SU-DHL-6 (cell line): ENCODE measurements at regions not wholly inside any gene's neighbourhood (a gene's known extent, or its start where the extent isn't known, plus 50 kb on each side); places are given as distances from the start of the nearest gene placed in this dataset.

ENCODE experiments used
- H2AFZ ChIP-seq: fragments of 200-600 bp; sonication (generic); 2 replicates; pipeline ENCODE4 v1.6.1; 2014; ENCODE audit warnings: low read depth, mild to moderate bottlenecking, moderate library complexity, mixed read lengths, antibody characterized with exemption, low read length; ENCODE audit not compliant: severe bottlenecking
- H3F3A ChIP-seq: fragments of 200-600 bp; shearing (Covaris generic); 2 replicates; pipeline ENCODE4 v1.6.0; 2016; ENCODE audit warnings: antibody characterized with exemption, mild to moderate bottlenecking; ENCODE audit not compliant: insufficient read depth
- H3K27ac ChIP-seq: fragments of 200-600 bp; sonication (generic); 2 replicates; pipeline ENCODE4 v1.5.1; 2016; ENCODE audit warnings: low read depth, mild to moderate bottlenecking, low read length, moderate library complexity, mixed read lengths
- H3K27me3 ChIP-seq: fragments of 200-600 bp; sonication (generic), shearing (Covaris generic); 2 replicates; pipeline ENCODE4 v1.6.0; 2014; ENCODE audit warnings: mild to moderate bottlenecking, low read length
- H3K36me3 ChIP-seq: fragments of 200-600 bp; sonication (generic); 2 replicates; pipeline ENCODE4 v1.6.1; 2014; ENCODE audit warnings: mild to moderate bottlenecking, low read length, mixed read lengths
- H3K4me2 ChIP-seq: fragments of 300-600, 200-600 bp; shearing (Covaris generic), sonication (generic); 2 replicates; pipeline ENCODE4 v1.6.0; 2014; ENCODE audit warnings: low read length, low read depth, mild to moderate bottlenecking; ENCODE audit not compliant: poor library complexity, severe bottlenecking
- H3K4me3 ChIP-seq: fragments of 200-600 bp; sonication (generic); 2 replicates; pipeline ENCODE4 v1.5.1; 2014; ENCODE audit warnings: antibody characterized with exemption, low read length, mild to moderate bottlenecking, mixed read lengths; ENCODE audit not compliant: insufficient read depth, poor library complexity, severe bottlenecking
- H3K79me2 ChIP-seq: fragments of 200-600 bp; sonication (generic); 2 replicates; pipeline ENCODE4 v1.6.1; 2014; ENCODE audit warnings: mild to moderate bottlenecking, low read length, moderate library complexity; ENCODE audit not compliant: insufficient read depth
- H3K9ac ChIP-seq: fragments of 200-600 bp; sonication (generic); 2 replicates; pipeline ENCODE4 v1.7.0; 2014; ENCODE audit warnings: mild to moderate bottlenecking, low read length
- H3K9me2 ChIP-seq: fragments of 200-600 bp; sonication (generic); replicated peaks from 2 replicates; pipeline ENCODE4 v1.6.1; 2014; ENCODE audit warnings: low read length; ENCODE audit not compliant: insufficient read depth
- H3K9me3 ChIP-seq: fragments of 200-600 bp; sonication (generic); 2 replicates; pipeline ENCODE4 v1.6.1; 2014; ENCODE audit warnings: low read length, mixed read lengths; ENCODE audit not compliant: insufficient read depth
- H4K20me1 ChIP-seq: fragments of 200-600 bp; sonication (generic); 2 replicates; pipeline ENCODE4 v1.6.1; 2014; ENCODE audit warnings: low read depth, mild to moderate bottlenecking, antibody characterized with exemption, low read length, moderate library complexity, mixed read lengths
- CTCF ChIP-seq: fragments of 200-600 bp; sonication (generic); IDR thresholded peaks from one replicate; pipeline ENCODE4 v1.5.1; 2017; ENCODE audit warnings: antibody characterized with exemption, mild to moderate bottlenecking, low read length, moderate library complexity; ENCODE audit not compliant: insufficient read depth, poor library complexity, severe bottlenecking
- EZH2phosphoT487 ChIP-seq: fragments of 200-600 bp; sonication (generic), shearing (Covaris generic); conservative IDR thresholded peaks from 2 replicates; pipeline ENCODE4 v1.6.1; 2018; ENCODE audit warnings: mild to moderate bottlenecking, antibody characterized with exemption, low read length, moderate library complexity, mixed read lengths

DNA sequence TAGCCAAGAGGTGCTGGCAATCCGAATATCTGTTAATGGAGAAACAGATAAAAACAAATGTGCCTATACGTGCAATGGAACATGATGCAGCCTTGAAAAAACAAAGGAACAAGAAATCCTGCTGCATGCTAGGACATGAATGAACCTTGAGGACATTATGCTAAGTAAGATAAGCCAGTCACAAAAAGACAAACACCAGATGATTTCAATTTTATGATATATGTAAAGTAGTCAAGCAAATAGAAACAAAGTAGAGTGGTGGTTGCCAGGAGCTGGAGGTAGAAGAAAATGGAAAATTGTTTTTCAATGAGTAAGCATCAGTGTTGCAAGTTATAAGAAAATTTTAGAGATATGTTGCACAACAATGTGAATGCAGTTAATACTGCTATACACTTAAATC lies 409.7 kb upstream of the CDH8 start:
- Histone ChIP-seq H3K4me2 (no peak overlapping the region), H3K9ac (no peak overlapping the region), H3K9me2 (no peaks in the 10 kb centered on the region), H3K9me3 (no peaks in the 10 kb centered on the region), H3K27me3 (no peaks in the 10 kb centered on the region), H3K79me2 (no peaks in the 10 kb centered on the region), H3K4me3 (no peak overlapping the region), H3K27ac (no peak overlapping the region), H2AFZ (no peak overlapping the region), H3F3A (no peaks in the 10 kb centered on the region), H4K20me1 (no peaks in the 10 kb centered on the region), H3K36me3 (no peaks in the 10 kb centered on the region)
- TF ChIP-seq EZH2phosphoT487: no peak
- TF ChIP-seq CTCF: no peak

GRCh38 chr16:62424206-62424605 lies 388.0 kb upstream of the CDH8 start:
- no peaks in the 10 kb centered on the region for H3K9me3 ChIP-seq
- no peaks in the 10 kb centered on the region for H4K20me1 ChIP-seq
- H3F3A ChIP-seq: no peaks in the 10 kb centered on the region
- no peaks in the 10 kb centered on the region for H3K9me2 ChIP-seq
- H3K4me3 ChIP-seq: no peak overlapping the region
- H2AFZ ChIP-seq: no peak overlapping the region
- no peak overlapping the region for H3K4me2 ChIP-seq
- no peak overlapping the region for H3K27ac ChIP-seq
- H3K36me3 ChIP-seq: no peaks in the 10 kb centered on the region
- H3K79me2 ChIP-seq: no peaks in the 10 kb centered on the region
- no peaks in the 10 kb centered on the region for H3K27me3 ChIP-seq
- TF ChIP-seq EZH2phosphoT487 (no peak), CTCF (no peak)
- no peak overlapping the region for H3K9ac ChIP-seq

- Histone ChIP-seq H3K36me3 (no peaks in the 10 kb centered on the region), H3K9ac (no peak overlapping the region), H2AFZ (no peak overlapping the region), H3K9me3 (no peaks in the 10 kb centered on the region), H4K20me1 (no peaks in the 10 kb centered on the region), H3K27ac (no peak overlapping the region), H3K27me3 (no peaks in the 10 kb centered on the region), H3K4me3 (no peak overlapping the region), H3K4me2 (no peak overlapping the region), H3K79me2 (no peaks in the 10 kb centered on the region), H3K9me2 (no peaks in the 10 kb centered on the region), H3F3A (no peaks in the 10 kb centered on the region)
- no peak for TF ChIP-seq EZH2phosphoT487
- no peak for TF ChIP-seq CTCF
Observed at GRCh38 chr16:62408760-62409159, 372.5 kb upstream of the CDH8 start.

DNA sequence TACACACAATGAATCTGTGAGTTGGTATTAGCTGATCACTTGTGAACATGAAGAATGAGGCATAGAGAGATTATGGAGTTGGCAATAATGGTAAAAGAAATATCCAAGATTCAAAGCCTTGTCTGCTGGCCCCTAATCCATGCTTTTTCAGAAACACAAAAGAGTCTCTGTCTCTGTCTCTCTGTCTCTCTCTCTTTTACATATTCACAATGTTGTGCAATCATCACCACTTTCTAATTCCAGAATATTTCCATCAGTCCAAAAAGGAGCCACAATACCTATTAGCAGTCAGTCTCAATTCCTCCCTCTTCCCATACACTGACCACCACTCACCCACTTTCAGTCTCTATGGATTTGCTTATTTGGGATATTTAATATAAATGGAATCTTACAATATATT lies 370.1 kb upstream of the CDH8 start:
- H3K4me3 ChIP-seq: no peak overlapping the region
- no peaks in the 10 kb centered on the region for H3K9me3 ChIP-seq
- no peak overlapping the region for H2AFZ ChIP-seq
- no peaks in the 10 kb centered on the region for H4K20me1 ChIP-seq
- TF ChIP-seq EZH2phosphoT487 (no peak), CTCF (no peak)
- H3K27me3 ChIP-seq: no peaks in the 10 kb centered on the region
- H3F3A ChIP-seq: no peaks in the 10 kb centered on the region
- no peak overlapping the region for H3K4me2 ChIP-seq
- no peaks in the 10 kb centered on the region for H3K36me3 ChIP-seq
- H3K79me2 ChIP-seq: no peaks in the 10 kb centered on the region
- no peaks in the 10 kb centered on the region for H3K9me2 ChIP-seq
- H3K9ac ChIP-seq: no peak overlapping the region
- H3K27ac ChIP-seq: no peak overlapping the region
